OCI-LY7 (cell line): ENCODE measurements at regions not wholly inside any gene's neighbourhood (a gene's known extent, or its start where the extent isn't known, plus 50 kb on each side); places are given as distances from the start of the nearest gene placed in this dataset.

Experiments used
- BruUV-seq: library from RNA; stranded (reverse); fragments of 400-500 nt; replicated peaks from 2 replicates; lab custom pipeline; 2021; lab: Mats Ljungman, UMichigan
- CTCF ChIA-PET: fragments of 300-600 bp; sonication (Branson Sonifier 250); formaldehyde crosslinking; loops from one replicate; lab custom pipeline; 2022; ENCODE audit warnings: antibody characterized with exemption; ENCODE audit not compliant: unreplicated experiment; lab: Charles Lee
- POLR2A ChIA-PET: fragments of 300-600 bp; sonication (Branson Sonifier 250); formaldehyde crosslinking; loops from one replicate; lab custom pipeline; 2022; ENCODE audit warnings: antibody characterized with exemption; lab: Charles Lee
- DNase-seq: peaks from one replicate; pipeline ENCODE4 v3.0.0-alpha.2; 2015; ENCODE audit warnings: low spot score
- H2AFZ ChIP-seq: fragments of 200-600 bp; sonication (generic), shearing (Covaris generic); 2 replicates; pipeline ENCODE4 v1.6.1; 2014; ENCODE audit warnings: mild to moderate bottlenecking, antibody characterized with exemption, low read length, moderate library complexity
- H3K27ac ChIP-seq: fragments of 200-600 bp; sonication (generic); 2 replicates; pipeline ENCODE4 v1.5.1; 2014; ENCODE audit warnings: mixed run types, low read depth, mild to moderate bottlenecking, moderate library complexity, low read length, inconsistent platforms; ENCODE audit not compliant: poor library complexity, severe bottlenecking
- H3K36me3 ChIP-seq: fragments of 200-600 bp; sonication (generic); 2 replicates; pipeline ENCODE4 v1.6.1; 2014; ENCODE audit warnings: mild to moderate bottlenecking, antibody characterized with exemption, low read length, moderate library complexity, mixed read lengths; ENCODE audit not compliant: insufficient read depth
- H3K4me1 ChIP-seq: fragments of 200-600 bp; sonication (generic); 2 replicates; pipeline ENCODE4 v1.5.1; 2014; ENCODE audit warnings: mild to moderate bottlenecking, low read length; ENCODE audit not compliant: insufficient read depth, poor library complexity, severe bottlenecking
- H3K4me2 ChIP-seq: fragments of 200-600 bp; sonication (generic); 2 replicates; pipeline ENCODE4 v1.6.1; 2014; ENCODE audit warnings: mild to moderate bottlenecking, low read length
- H3K4me3 ChIP-seq: fragments of 200-600 bp; sonication (generic); 2 replicates; pipeline ENCODE4 v1.5.1; 2014; ENCODE audit warnings: mild to moderate bottlenecking, low read depth, low read length; ENCODE audit not compliant: poor library complexity, severe bottlenecking
- H3K79me2 ChIP-seq: fragments of 200-600 bp; sonication (generic); 2 replicates; pipeline ENCODE4 v1.6.1; 2016; ENCODE audit warnings: low read depth, mild to moderate bottlenecking, low read length, moderate library complexity, mixed read lengths; ENCODE audit not compliant: insufficient read depth
- H3K9me2 ChIP-seq: fragments of 200-600 bp; sonication (generic); 2 replicates; pipeline ENCODE4 v1.6.1; 2016; ENCODE audit warnings: mild to moderate bottlenecking, low read length, mixed read lengths; ENCODE audit not compliant: insufficient read depth
- H3K9me3 ChIP-seq: fragments of 200-600 bp; sonication (generic); 2 replicates; pipeline ENCODE4 v1.6.1; 2014; ENCODE audit warnings: mild to moderate bottlenecking, mixed run types, low read length, mixed read lengths
- H4K20me1 ChIP-seq: fragments of 200-600 bp; sonication (generic); 2 replicates; pipeline ENCODE4 v1.6.1; 2014; ENCODE audit warnings: mild to moderate bottlenecking, antibody characterized with exemption, low read length, moderate library complexity, mixed read lengths; ENCODE audit not compliant: insufficient read depth
- EZH2phosphoT487 ChIP-seq: fragments of 200-600 bp; sonication (generic); IDR thresholded peaks from 2 replicates; pipeline ENCODE4 v1.6.1; 2018; ENCODE audit warnings: low read depth, borderline replicate concordance, mild to moderate bottlenecking, mixed run types, antibody characterized with exemption, low read length, moderate library complexity, mixed read lengths
- intact Hi-C: fragments of 100-400 bp; cut with micrococcal nuclease; formaldehyde crosslinking; loops from one replicate; pipeline ENCODE4 v1.10.0; 2022; ENCODE audit not compliant: unreplicated experiment
- TF ChIP-seq, protein P1 (sequence below): fragments of 200-600 bp; sonication (generic); conservative IDR thresholded peaks from 2 replicates; pipeline ENCODE4 v1.5.1; 2014; ENCODE audit warnings: mild to moderate bottlenecking, antibody characterized with exemption, low read length, moderate library complexity, mixed read lengths

DNA sequence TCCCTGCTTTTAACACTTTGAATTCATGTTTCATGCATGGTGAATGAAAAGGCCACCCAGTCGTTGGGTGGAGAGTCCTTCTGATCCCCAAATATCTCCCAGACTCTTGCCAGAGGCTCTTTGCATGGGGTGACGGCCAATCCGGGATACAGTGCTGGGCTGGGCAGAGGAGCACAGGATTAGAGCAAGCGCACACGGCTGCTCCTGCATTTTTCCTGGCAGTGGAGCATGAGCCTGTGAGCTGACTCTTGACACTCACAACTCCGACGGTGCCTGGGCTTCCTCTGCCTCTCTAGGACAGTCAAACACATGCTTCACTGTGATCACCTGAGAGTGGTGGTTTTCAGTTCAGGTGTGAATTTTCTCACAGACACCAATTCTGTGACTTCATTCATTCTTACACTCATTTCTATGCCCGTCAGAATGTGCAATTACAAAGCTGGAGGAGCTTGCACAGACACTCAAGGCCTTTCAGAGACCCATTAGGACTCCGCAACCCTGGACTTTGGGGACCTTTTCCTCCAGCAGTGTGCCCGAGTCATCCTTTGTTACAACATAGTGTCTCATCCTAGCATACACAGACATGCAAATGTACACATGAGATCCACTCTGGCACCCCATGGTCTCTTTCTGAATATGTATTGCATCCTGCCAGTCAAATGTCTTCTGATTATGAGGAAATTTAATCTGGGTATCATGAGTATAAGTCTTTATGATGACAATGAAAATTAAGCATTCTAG, 206.6 kb downstream of the ICE1 start:
- Histone ChIP-seq H2AFZ (no peak overlapping the region), H3K27ac (no peak overlapping the region), H3K4me2 (no peak overlapping the region), H3K4me3 (no peak overlapping the region), H3K4me1 (no peaks in the 10 kb centered on the region), H4K20me1 (no peaks in the 10 kb centered on the region), H3K36me3 (no peaks in the 10 kb centered on the region), H3K79me2 (no peaks in the 10 kb centered on the region), H3K9me3 (peaks cover 5% of the 10 kb centered on the region), H3K9me2 (no peaks in the 10 kb centered on the region)
- CTCF ChIA-PET, result no interaction called here
- TF ChIP-seq EZH2phosphoT487, result no peak
- TF ChIP-seq, protein P1, sequence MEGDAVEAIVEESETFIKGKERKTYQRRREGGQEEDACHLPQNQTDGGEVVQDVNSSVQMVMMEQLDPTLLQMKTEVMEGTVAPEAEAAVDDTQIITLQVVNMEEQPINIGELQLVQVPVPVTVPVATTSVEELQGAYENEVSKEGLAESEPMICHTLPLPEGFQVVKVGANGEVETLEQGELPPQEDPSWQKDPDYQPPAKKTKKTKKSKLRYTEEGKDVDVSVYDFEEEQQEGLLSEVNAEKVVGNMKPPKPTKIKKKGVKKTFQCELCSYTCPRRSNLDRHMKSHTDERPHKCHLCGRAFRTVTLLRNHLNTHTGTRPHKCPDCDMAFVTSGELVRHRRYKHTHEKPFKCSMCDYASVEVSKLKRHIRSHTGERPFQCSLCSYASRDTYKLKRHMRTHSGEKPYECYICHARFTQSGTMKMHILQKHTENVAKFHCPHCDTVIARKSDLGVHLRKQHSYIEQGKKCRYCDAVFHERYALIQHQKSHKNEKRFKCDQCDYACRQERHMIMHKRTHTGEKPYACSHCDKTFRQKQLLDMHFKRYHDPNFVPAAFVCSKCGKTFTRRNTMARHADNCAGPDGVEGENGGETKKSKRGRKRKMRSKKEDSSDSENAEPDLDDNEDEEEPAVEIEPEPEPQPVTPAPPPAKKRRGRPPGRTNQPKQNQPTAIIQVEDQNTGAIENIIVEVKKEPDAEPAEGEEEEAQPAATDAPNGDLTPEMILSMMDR, result no peak
- BruUV-seq, result no TSS peak
- no peak for DNase-seq
- intact Hi-C loops, result no loop called here
- POLR2A ChIA-PET, result interaction anchor here (0.5 kb wide), 1 partner anchor 612 kb away, joined by 5 read pairs; no protein-coding TSS in a partner anchor

DNA sequence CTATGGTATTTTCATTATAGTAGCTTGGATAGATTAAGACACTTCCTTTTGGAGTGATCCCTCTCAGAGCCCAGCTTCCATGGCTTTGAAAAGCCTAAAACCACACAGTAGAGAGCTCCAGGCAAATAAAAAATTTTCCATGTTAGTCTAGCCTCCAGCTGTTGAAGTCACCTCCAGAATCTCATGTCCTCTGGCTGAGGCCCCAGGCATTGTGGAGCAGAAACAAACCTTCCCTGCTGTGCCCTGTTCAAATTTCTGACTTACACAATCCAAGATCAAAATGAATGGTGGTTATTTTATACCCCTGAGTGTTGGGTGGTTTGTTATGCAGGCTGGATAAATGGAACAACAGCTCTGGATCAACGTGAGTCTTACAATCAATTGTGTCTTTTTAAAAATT, 203.9 kb downstream of the ICE1 start:
- no TSS peak for BruUV-seq
- Histone ChIP-seq H2AFZ (no peak overlapping the region), H3K79me2 (no peaks in the 10 kb centered on the region), H3K9me2 (no peaks in the 10 kb centered on the region), H3K27ac (no peak overlapping the region), H3K4me3 (no peak overlapping the region), H3K4me1 (no peaks in the 10 kb centered on the region), H3K9me3 (peaks cover 14% of the 10 kb centered on the region), H3K36me3 (no peaks in the 10 kb centered on the region), H3K4me2 (no peak overlapping the region), H4K20me1 (no peaks in the 10 kb centered on the region)
- intact Hi-C loops, result no loop called here
- CTCF ChIA-PET, result no interaction called here
- TF ChIP-seq, protein P1, result no peak
- no peak for TF ChIP-seq EZH2phosphoT487
- no peak for DNase-seq
- POLR2A ChIA-PET, result no interaction called here

DNA sequence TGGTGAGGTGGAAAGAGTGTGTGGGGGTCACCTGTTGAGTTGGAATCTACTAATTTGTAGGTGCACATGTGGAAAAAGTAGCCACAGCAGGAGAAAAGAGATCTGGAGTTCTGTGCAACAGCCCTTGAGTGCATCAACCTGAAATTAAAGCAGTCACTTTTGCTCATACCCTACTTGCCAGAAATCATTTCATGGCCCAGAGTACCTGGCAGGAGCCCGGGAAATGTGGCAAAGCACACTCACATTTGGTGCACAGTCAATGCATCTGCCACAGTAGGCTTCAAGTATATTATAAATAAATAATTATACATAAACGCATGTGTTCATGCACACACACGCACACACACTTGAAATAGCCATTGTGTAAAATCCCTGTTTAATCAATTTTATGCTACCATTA, 203.0 kb downstream of the ICE1 start:
- no peak for DNase-seq
- intact Hi-C loops, result no loop called here
- H3K9me2 ChIP-seq, result no peaks in the 10 kb centered on the region
- H2AFZ ChIP-seq, result no peak overlapping the region
- peaks cover 14% of the 10 kb centered on the region for H3K9me3 ChIP-seq
- POLR2A ChIA-PET, result interaction anchor here (0.6 kb wide), 1 partner anchor 14 kb away, joined by 3 read pairs; no protein-coding TSS in a partner anchor
- no peak overlapping the region for H3K4me3 ChIP-seq
- H3K79me2 ChIP-seq, result no peaks in the 10 kb centered on the region
- H3K36me3 ChIP-seq, result no peaks in the 10 kb centered on the region
- CTCF ChIA-PET, result no interaction called here
- no peak for TF ChIP-seq EZH2phosphoT487
- TF ChIP-seq, protein P1, result no peak
- H4K20me1 ChIP-seq, result no peaks in the 10 kb centered on the region
- no peaks in the 10 kb centered on the region for H3K4me1 ChIP-seq
- no TSS peak for BruUV-seq
- H3K27ac ChIP-seq, result no peak overlapping the region
- H3K4me2 ChIP-seq, result no peak overlapping the region
